Vagina (tissue), 2 donors: ENCODE measurements at regions not wholly inside any gene's neighbourhood (a gene's known extent, or its start where the extent isn't known, plus 50 kb on each side); places are given as distances from the start of the nearest gene placed in this dataset.
"Not testable (repeated sequence)": the region's sequence is repeated elsewhere in the genome, so short reads cannot be mapped to it uniquely, and the experiment has no call there.

Experiments
- CTCF ChIP-seq, 3 experiments: fragments of 450-650 bp in 2 of 3; fragments of 200-600 bp in 1 of 3; sonication (generic) in 1 of 3; IDR thresholded peaks; one replicate each; pipeline ENCODE4 v1.5.1; 2017 to 2019; ENCODE audit warnings: antibody characterized with exemption in 3 of 3, mild to moderate bottlenecking in 2 of 3, moderate library complexity in 2 of 3
- POLR2A ChIP-seq, 2 donors: fragments of 450-650 bp; IDR thresholded peaks; one replicate each; pipeline ENCODE4 v1.6.1; 2017; ENCODE audit warnings: antibody characterized with exemption in 2 of 2, mild to moderate bottlenecking in 2 of 2, moderate library complexity in 2 of 2
- POLR2AphosphoS5 ChIP-seq, 2 donors: sonication (generic); formaldehyde crosslinking; IDR thresholded peaks; one replicate each; pipeline ENCODE4 v1.9.0; 2017; ENCODE audit warnings: antibody characterized with exemption in 2 of 2, mild to moderate bottlenecking in 2 of 2, low read depth in 1 of 2; ENCODE audit not compliant: insufficient read depth in 1 of 2

GRCh38 chr5:155163084-155163483, 149.5 kb downstream of the KIF4B start:
- not testable (repeated sequence) for TF ChIP-seq POLR2AphosphoS5 (IDR thresholded peaks at IDR 0.05; ENCODE audit: insufficient read depth in 1 of 2, low read depth in 1 of 2); CTCF (IDR thresholded peaks at IDR 0.05); POLR2A (IDR thresholded peaks at IDR 0.05)
